H1 (cell line): ENCODE measurements at regions not wholly inside any gene's neighbourhood (a gene's known extent, or its start where the extent isn't known, plus 50 kb on each side); places are given as distances from the start of the nearest gene placed in this dataset.

ENCODE experiments used
- CTCF ChIA-PET: fragments of 300-600 bp; sonication (Branson Sonifier 250); formaldehyde crosslinking; loops from one replicate; lab custom pipeline; 2021; ENCODE audit not compliant: partially characterized antibody; lab: Charles Lee
- POLR2A ChIA-PET: fragments of 300-600 bp; sonication (Branson Sonifier 250); formaldehyde crosslinking; loops from one replicate; lab custom pipeline; 2021; ENCODE audit warnings: inconsistent platforms; ENCODE audit not compliant: partially characterized antibody; lab: Charles Lee
- DNase-seq, 2 experiments: peaks; one replicate each; pipeline versions ENCODE4 v3.0.0 to v3.0.0-alpha.2; 2010 to 2022; ENCODE audit warnings: low spot score in 2 of 2, low read depth in 1 of 2, mixed read lengths in 1 of 2
- FAIRE-seq: peaks from 2 replicates; lab custom pipeline; 2011; peaks lifted over from hg19 to GRCh38; lab: Jason Lieb, UNC
- H2AFZ ChIP-seq: 2 replicates; pipeline ENCODE4 v1.8.1; 2012; ENCODE audit warnings: low read length, inconsistent platforms
- H2AK5ac ChIP-seq: 2 replicates; pipeline ENCODE4 v1.6.1; 2013; ENCODE audit warnings: low read depth, low read length
- H2BK120ac ChIP-seq: replicated peaks from 2 replicates; pipeline ENCODE3; 2013; ENCODE audit warnings: low read depth, low read length, inconsistent platforms
- H2BK12ac ChIP-seq: 2 replicates; pipeline ENCODE4 v1.6.1; 2013; ENCODE audit warnings: low read depth, low read length
- H2BK15ac ChIP-seq: 2 replicates; pipeline ENCODE4 v1.6.1; 2013; ENCODE audit warnings: low read length
- H2BK20ac ChIP-seq: 2 replicates; pipeline ENCODE4 v1.6.1; 2013; ENCODE audit warnings: low read length
- H2BK5ac ChIP-seq: 2 replicates; pipeline ENCODE4 v1.6.1; 2013; ENCODE audit warnings: low read depth, low read length
- H3K14ac ChIP-seq: 2 replicates; pipeline ENCODE4 v1.6.1; 2013; ENCODE audit warnings: inconsistent platforms; ENCODE audit not compliant: insufficient read length
- H3K18ac ChIP-seq: 2 replicates; pipeline ENCODE4 v1.6.1; 2013; ENCODE audit warnings: low read length; ENCODE audit errors: extremely low read depth
- H3K23ac ChIP-seq: 2 replicates; pipeline ENCODE4 v1.6.1; 2013; ENCODE audit warnings: inconsistent platforms; ENCODE audit not compliant: insufficient read length
- H3K23me2 ChIP-seq: 2 replicates; pipeline ENCODE4 v1.6.1; 2013; ENCODE audit warnings: low read depth, low read length
- H3K27ac ChIP-seq: 2 replicates; pipeline ENCODE4 v1.6.1; 2011; ENCODE audit warnings: low read depth, low read length, inconsistent platforms
- H3K27me3 ChIP-seq, 4 experiments: replicated peaks in 1 of 4; 1 replicate in 1 of 4; 2 replicates in 3 of 4; pipeline versions ENCODE4 v1.6.1 to v1.8.1; 2011 to 2013; ENCODE audit warnings: low read length in 3 of 4, mild to moderate bottlenecking in 3 of 4, inconsistent platforms in 2 of 4, mixed read lengths in 2 of 4, moderate library complexity in 1 of 4; ENCODE audit not compliant: control insufficient read depth in 3 of 4, insufficient read depth in 3 of 4; ENCODE audit errors: extremely low read depth in 1 of 4
- H3K36me3 ChIP-seq, 4 experiments: 2 replicates each; pipeline versions ENCODE4 v1.6.1 to v1.8.1; 2011 to 2013; ENCODE audit warnings: mild to moderate bottlenecking in 4 of 4, low read length in 3 of 4, moderate library complexity in 2 of 4, control low read depth in 1 of 4, inconsistent platforms in 1 of 4; ENCODE audit not compliant: insufficient read depth in 4 of 4, control insufficient read depth in 2 of 4
- H3K4ac ChIP-seq: replicated peaks from 2 replicates; pipeline ENCODE3; 2013; ENCODE audit warnings: low read length, low read depth, mixed read lengths, inconsistent platforms; ENCODE audit not compliant: insufficient read length
- H3K4me1 ChIP-seq, 4 experiments: replicated peaks in 1 of 4; 1 replicate in 1 of 4; 2 replicates in 3 of 4; pipeline versions ENCODE4 v1.6.1 to v1.8.1; 2011 to 2013; ENCODE audit warnings: low read length in 3 of 4, inconsistent platforms in 2 of 4, mixed read lengths in 1 of 4; ENCODE audit not compliant: insufficient read depth in 4 of 4, control insufficient read depth in 3 of 4
- H3K4me2 ChIP-seq, 2 experiments: 2 replicates each; pipeline versions ENCODE4 v1.6.1 to v1.8.1; 2011 to 2013; ENCODE audit warnings: low read depth in 2 of 2, low read length in 2 of 2, control low read depth in 1 of 2, inconsistent platforms in 1 of 2, mild to moderate bottlenecking in 1 of 2; ENCODE audit not compliant: insufficient read depth in 1 of 2
- H3K4me3 ChIP-seq, 4 experiments: fragments of 200-600, 300-600 bp in 1 of 4; sonication (generic), shearing (Covaris generic), sonication (Bioruptor Twin) in 1 of 4; 2 replicates each; pipeline versions ENCODE4 v1.5.1 to v1.8.1; 2011 to 2016; ENCODE audit warnings: low read length in 4 of 4, low read depth in 3 of 4, control low read depth in 2 of 4, inconsistent platforms in 2 of 4, mild to moderate bottlenecking in 2 of 4, mixed read lengths in 1 of 4, moderate library complexity in 1 of 4; ENCODE audit not compliant: insufficient read depth in 2 of 4; ENCODE audit errors: extremely low read depth in 1 of 4
- H3K56ac ChIP-seq: replicated peaks from 2 replicates; pipeline ENCODE3; 2013; ENCODE audit warnings: low read depth, mild to moderate bottlenecking, mixed read lengths, low read length, inconsistent platforms; ENCODE audit not compliant: insufficient read length
- H3K79me1 ChIP-seq: 2 replicates; pipeline ENCODE4 v1.6.1; 2013; ENCODE audit warnings: low read depth, low read length, control low read depth
- H3K79me2 ChIP-seq, 2 experiments: 2 replicates each; pipeline versions ENCODE4 v1.6.1 to v1.8.1; 2012 to 2013; ENCODE audit warnings: low read length in 2 of 2, mild to moderate bottlenecking in 2 of 2, inconsistent platforms in 1 of 2; ENCODE audit not compliant: insufficient read depth in 2 of 2, control insufficient read depth in 1 of 2
- H3K9ac ChIP-seq, 4 experiments: replicated peaks in 1 of 4; 1 replicate in 1 of 4; 2 replicates in 3 of 4; pipeline versions ENCODE4 v1.6.1 to v1.8.1; 2011 to 2013; ENCODE audit warnings: low read depth in 3 of 4, low read length in 3 of 4, control low read depth in 2 of 4, mild to moderate bottlenecking in 2 of 4, moderate library complexity in 2 of 4, inconsistent platforms in 1 of 4; ENCODE audit errors: extremely low read depth in 1 of 4
- H3K9me3 ChIP-seq, 2 experiments: 2 replicates each; pipeline versions ENCODE4 v1.6.1 to v1.8.1; 2012 to 2013; ENCODE audit warnings: mild to moderate bottlenecking in 2 of 2, moderate library complexity in 2 of 2, control low read depth in 1 of 2, inconsistent platforms in 1 of 2, low read depth in 1 of 2, low read length in 1 of 2, mixed read lengths in 1 of 2; ENCODE audit not compliant: insufficient read depth in 2 of 2
- H4K20me1 ChIP-seq, 2 experiments: replicated peaks in 1 of 2; 2 replicates each; pipeline versions ENCODE3 to v1.8.1; 2011 to 2013; ENCODE audit warnings: inconsistent platforms in 2 of 2, low read length in 2 of 2, mild to moderate bottlenecking in 1 of 2; ENCODE audit not compliant: insufficient read depth in 2 of 2, control insufficient read depth in 1 of 2
- H4K5ac ChIP-seq: 2 replicates; pipeline ENCODE4 v1.6.1; 2013; ENCODE audit warnings: low read length, low read depth, mixed read lengths, inconsistent platforms; ENCODE audit not compliant: insufficient read length
- H4K8ac ChIP-seq: 2 replicates; pipeline ENCODE4 v1.8.0; 2013; ENCODE audit warnings: mild to moderate bottlenecking, moderate library complexity, low read length, inconsistent platforms; ENCODE audit not compliant: insufficient read depth; ENCODE audit errors: extremely low read depth
- H4K91ac ChIP-seq: replicated peaks from 2 replicates; pipeline ENCODE3; 2013; ENCODE audit warnings: low read length, mixed read lengths, inconsistent platforms; ENCODE audit not compliant: insufficient read length
- ASH2L ChIP-seq: fragments of 200-600, 300-600 bp; sonication (generic); IDR thresholded peaks from one replicate; pipeline ENCODE4 v1.7.1; 2017; ENCODE audit warnings: low read length
- EZH2 ChIP-seq: fragments of 200-600 bp; sonication (generic); IDR thresholded peaks from 2 replicates; pipeline ENCODE4 v1.7.1; 2012; ENCODE audit warnings: low read depth, mild to moderate bottlenecking, moderate library complexity, low read length, inconsistent platforms; ENCODE audit not compliant: severe bottlenecking
- HDAC6 ChIP-seq: IDR thresholded peaks from one replicate; pipeline ENCODE4 v1.7.1; 2012; ENCODE audit warnings: low read depth, mild to moderate bottlenecking, inconsistent platforms, low read length, moderate library complexity
- JUND ChIP-seq: IDR thresholded peaks from 2 replicates; pipeline ENCODE4 v1.6.1; 2011; ENCODE audit warnings: mild to moderate bottlenecking, improper control_type of control experiment, low read length
- NRF1 ChIP-seq: IDR thresholded peaks from 2 replicates; pipeline ENCODE4 v1.6.1; 2011; ENCODE audit warnings: mild to moderate bottlenecking, low read depth, low read length, improper control_type of control experiment
- RXRA ChIP-seq: IDR thresholded peaks from 2 replicates; pipeline ENCODE4 v1.6.1; 2011; ENCODE audit warnings: low read depth, mild to moderate bottlenecking, low read length, moderate library complexity; ENCODE audit not compliant: insufficient read depth
- WGBS, 2 experiments: shearing (Covaris generic) in 1 of 2; methylation state at CpG; one replicate each; pipeline versions ENCODE4 v1.1.6 to v1.1.7; 2013 to 2015; ENCODE audit warnings: low lambda C conversion rate in 2 of 2, mixed read lengths in 2 of 2, inconsistent platforms in 1 of 2, low coverage in 1 of 2, missing lambda C conversion rate in 1 of 2; ENCODE audit not compliant: insufficient replicate concordance in 2 of 2, insufficient coverage in 1 of 2, insufficient read length in 1 of 2; ENCODE audit errors: extremely low coverage in 1 of 2, missing lambda C conversion rate in 1 of 2; 5-methylcytosine and 5-hydroxymethylcytosine counted together
- TF ChIP-seq, protein P1 (sequence below): IDR thresholded peaks from 2 replicates; pipeline ENCODE4 v1.6.1; 2011; ENCODE audit warnings: low read length, improper control_type of control experiment

DNA sequence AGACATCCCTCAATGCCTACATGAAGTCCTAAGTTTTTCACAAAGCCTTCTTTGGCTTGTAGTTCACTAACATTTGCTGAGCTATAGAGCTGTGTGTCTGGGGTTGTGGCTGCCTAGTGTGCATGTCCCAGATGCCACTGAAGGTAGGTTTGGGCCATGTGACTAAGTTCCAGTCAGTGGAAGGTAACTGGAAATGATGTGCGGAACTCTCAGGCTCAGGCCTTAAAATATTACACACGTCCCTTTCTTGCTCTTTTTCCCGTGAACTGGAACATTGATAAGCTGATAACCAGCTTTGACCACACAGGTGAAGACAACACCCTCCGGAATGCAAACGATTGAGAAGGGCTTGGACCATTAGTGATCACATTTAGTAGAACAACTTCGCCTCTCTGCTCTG, 358.1 kb downstream of the GATA3 start:
- Histone ChIP-seq H2BK15ac (no peak overlapping the region), H3K4me2 (no peak overlapping the region), H2BK5ac (no peak overlapping the region), H3K4ac (no peak overlapping the region), H2BK12ac (no peak overlapping the region), H4K8ac (no peak overlapping the region), H2AFZ (no peak overlapping the region), H3K27ac (no peak overlapping the region), H3K14ac (no peak overlapping the region), H3K9me3 (no peaks in the 10 kb centered on the region), H3K23ac (no peak overlapping the region), H2BK120ac (no peak overlapping the region), H3K56ac (no peak overlapping the region), H4K20me1 (no peaks in the 10 kb centered on the region), H3K79me2 (no peaks in the 10 kb centered on the region), H3K4me3 (no peak overlapping the region), H2AK5ac (no peak overlapping the region), H4K91ac (no peak overlapping the region), H3K18ac (no peak overlapping the region), H4K5ac (no peak overlapping the region), H3K36me3 (no peaks in the 10 kb centered on the region), H3K23me2 (no peaks in the 10 kb centered on the region), H2BK20ac (no peak overlapping the region), H3K9ac (no peak overlapping the region), H3K79me1 (no peaks in the 10 kb centered on the region), H3K27me3 (no peaks in the 10 kb centered on the region), H3K4me1 (no peaks in the 10 kb centered on the region)
- DNase-seq (no peak), FAIRE-seq (no peak)
- ChIA-PET POLR2A (no interaction called here), CTCF (interaction anchor here (0.6 to 1.2 kb wide), 2 partner anchors 24 to 96 kb away, joined by 3 read pairs; no protein-coding TSS in a partner anchor)
- WGBS, 2 experiments = 92% methylated on average over 6 of the region's 6 CpGs; no CpG with 5 or more reads in 1 of the 2 experiments
- TF ChIP-seq EZH2 (no peak), RXRA (no peak), HDAC6 (no peak), NRF1 (no peak), ASH2L (no peak), JUND (no peak)
- TF ChIP-seq, protein P1, sequence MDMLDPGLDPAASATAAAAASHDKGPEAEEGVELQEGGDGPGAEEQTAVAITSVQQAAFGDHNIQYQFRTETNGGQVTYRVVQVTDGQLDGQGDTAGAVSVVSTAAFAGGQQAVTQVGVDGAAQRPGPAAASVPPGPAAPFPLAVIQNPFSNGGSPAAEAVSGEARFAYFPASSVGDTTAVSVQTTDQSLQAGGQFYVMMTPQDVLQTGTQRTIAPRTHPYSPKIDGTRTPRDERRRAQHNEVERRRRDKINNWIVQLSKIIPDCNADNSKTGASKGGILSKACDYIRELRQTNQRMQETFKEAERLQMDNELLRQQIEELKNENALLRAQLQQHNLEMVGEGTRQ = no peak
- TF ChIP-seq, all 59 proteins: peak for 0
